IPS DF 4.7 (cell line): ENCODE measurements at regions not wholly inside any gene's neighbourhood (a gene's known extent, or its start where the extent isn't known, plus 50 kb on each side); places are given as distances from the start of the nearest gene placed in this dataset.
A peak's percentile ranks its signal among the peaks of the same experiment; 100 is the strongest.

Experiments
- DNase-seq: peaks from one replicate; pipeline ENCODE4 v3.0.0-alpha.2; 2013; ENCODE audit warnings: low spot score; ENCODE audit errors: extremely low read depth

DNA sequence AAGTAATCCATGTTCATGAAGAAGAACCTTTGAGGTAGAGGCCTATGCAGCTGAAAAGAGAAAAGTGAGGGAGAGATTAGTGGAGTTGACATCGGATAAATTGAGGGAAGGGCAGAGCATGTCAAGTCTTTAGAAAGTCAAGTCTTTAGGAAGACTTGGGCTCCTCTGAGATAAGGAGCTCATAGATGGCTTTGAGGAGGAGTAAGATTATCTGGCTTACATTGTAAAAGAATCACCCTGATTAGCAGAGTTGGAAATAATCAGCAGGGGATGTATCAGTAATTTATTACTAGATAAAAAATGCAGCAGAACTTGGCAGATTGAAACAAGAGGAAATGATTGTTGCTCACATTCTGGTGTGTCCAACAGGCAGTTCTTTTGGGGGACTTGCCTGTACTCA, 727.2 kb upstream of the WWC1 start:
- no peak for DNase-seq

DNA sequence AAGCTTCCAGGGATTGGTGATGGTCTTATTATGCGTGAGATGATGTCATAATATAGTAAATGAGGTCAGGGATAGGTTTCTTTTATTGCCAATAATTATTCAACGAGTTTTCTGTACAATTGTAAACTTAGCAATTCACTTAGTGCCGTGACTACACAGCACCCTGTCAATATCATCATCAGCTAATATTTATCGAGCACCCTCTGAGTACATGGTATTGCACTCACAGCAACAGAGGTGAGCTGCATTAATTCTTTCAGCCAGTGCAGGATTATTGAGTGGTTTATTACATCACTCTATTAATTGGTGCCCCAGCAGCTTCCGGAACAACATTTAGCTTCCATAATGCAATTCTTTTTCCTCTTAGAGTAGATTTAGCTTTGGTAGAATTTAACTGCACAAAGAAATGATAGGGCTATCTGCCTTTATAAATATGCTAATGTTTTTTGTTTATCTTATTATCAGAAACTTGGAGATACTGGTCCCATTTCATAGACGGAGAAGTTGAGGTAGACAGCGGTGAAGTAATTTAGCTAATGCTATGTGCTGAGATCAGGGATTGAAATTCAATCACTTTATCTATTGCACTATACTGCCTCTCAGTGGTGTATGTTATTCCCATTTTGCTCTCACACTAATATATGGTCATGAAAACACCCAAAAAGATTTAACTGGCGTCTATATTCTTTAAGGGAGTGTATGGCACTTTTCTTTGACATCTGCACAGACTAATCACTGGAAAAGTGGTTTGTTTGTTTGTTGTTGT, 726.1 kb upstream of the WWC1 start:
- no peak for DNase-seq

- no peak for DNase-seq
Measured at GRCh38 chr5:167570431-167570830, 721.0 kb upstream of the WWC1 start.

DNA sequence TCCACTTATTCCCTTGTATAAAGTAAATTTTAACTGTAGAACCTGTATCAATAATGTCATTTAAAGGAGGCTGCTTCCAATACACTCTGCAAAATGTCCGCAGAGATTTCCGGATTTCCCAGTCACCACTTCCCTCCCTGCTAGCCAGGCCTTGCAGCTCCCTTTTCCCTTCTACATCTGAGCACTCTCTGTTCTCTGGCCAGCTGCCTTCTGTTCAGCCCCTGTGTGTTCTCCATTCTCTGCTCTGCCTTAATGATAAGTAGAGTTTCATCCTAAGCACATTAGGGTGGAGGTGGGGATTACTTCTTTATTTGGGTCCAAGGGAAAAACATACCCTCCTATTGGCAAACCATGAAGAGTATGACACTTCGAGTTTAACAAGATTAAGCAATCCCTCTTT, 719.6 kb upstream of the WWC1 start:
- no peak for DNase-seq

DNA sequence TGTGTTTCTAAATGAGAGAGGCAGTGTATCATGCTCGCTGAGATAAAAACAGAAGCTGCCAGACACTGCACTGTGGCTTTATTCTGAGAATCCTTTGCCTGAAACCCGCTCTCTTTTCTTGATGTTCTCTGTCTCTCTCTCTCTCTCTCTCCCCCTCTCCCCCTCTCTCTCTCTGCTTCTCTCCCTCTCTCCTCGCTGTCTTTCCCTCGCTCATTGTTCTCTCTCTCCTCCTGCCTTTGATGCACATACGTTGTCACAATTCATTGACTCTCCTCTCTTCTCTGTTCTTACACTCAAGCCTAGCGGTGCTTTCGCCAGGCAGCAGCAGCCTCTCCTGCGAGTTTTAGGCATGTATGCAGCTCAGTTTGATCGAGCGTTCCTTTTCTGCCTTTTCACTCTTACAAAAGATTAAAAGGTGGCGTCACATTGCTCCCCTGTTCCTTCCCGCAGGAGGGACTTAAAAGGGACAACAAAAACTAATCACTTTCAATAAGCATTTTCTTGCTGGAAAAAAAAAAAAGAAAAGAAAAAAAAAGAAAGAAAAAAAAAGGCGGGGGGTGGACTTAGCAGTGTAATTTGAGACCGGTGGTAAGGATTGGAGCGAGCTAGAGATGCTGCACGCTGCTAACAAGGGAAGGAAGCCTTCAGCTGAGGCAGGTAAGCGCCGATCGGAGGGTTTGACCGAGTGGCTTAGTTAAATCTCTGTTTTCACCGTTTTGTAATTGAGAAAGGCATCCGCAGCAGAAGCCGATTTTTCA, 717.9 kb upstream of the WWC1 start:
- DNase-seq, result peak; percentile 71

DNA sequence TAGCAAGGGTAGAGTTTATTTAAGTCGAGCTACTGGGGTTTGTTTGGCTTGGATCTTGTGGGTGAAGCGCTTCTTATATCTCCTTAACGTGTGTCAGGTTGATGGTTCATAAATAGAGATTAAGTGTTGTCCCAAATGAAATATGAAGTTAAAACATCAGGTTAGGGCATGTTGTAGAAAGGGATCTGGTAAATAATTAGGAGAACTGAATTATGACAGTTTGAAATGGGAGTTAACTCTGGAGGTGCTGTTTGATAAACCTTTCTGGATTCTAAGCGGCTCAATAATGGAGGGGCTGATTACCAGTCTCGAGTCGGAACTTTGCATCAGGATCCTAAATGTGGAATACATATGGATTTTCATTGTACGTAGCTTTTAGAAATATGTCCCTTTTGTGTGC, 717.0 kb upstream of the WWC1 start:
- DNase-seq, result no peak

DNA sequence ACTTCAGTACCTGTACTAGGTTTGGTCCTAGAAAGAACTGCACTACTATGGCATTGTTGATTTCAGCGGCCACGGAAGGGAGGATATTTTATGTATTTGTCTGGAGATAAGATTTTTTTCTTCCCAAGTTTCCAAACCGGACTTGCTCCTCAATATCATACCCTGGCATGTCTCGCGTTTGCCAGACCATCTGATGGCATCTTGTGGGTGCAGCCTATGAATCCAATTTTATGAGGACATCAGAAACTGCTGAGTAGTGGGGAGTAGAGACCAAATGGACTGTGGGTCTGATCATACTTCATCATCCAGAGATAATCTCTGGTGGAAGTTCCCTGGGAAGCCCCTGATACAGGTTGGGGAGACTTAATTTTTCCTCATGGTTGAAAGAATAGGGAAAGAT, 716.1 kb upstream of the WWC1 start:
- DNase-seq, result no peak

DNA sequence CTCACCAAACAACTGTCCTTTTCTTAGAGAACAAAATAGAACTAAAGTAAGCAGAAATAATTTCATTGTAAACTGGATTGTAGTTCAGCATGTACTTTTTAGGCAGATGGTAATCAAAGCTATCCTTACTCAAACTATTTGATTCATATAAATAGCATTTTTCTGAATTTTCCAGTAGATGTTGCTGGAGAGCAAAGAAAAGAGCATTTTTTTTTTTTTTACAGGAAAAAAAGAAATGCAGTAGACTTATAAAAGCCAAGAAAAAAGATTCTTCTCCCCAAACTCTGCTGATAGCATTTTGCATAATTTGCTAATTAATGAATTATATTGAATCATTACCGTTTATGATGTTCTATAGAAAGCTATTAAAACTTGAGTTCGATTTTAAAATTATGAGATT, 715.3 kb upstream of the WWC1 start:
- DNase-seq, result no peak

GRCh38 chr5:167576897-167577296, 714.5 kb upstream of the WWC1 start:
- no peak for DNase-seq

DNA sequence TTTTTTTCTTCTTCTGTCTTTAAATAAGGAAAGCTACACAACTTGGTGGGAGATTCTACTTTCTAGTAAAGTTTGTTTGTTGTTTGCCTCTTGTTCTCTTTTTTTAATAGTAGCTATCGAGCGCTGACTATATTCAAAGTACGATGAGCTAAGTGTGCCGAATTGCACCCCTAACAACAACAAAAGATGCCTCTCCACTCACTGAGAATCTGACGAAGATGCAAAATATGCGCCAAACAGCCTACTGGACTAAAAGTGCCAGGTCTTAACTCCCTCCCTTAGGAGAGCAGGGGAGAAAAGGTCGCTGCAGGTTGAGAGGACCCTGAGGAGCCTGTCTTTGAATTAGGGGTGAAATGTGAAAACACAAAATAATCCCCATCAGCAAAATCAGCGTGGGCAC, 713.8 kb upstream of the WWC1 start:
- no peak for DNase-seq

- no peak for DNase-seq
Measured at GRCh38 chr5:167578977-167579692, 712.3 kb upstream of the WWC1 start.

DNA sequence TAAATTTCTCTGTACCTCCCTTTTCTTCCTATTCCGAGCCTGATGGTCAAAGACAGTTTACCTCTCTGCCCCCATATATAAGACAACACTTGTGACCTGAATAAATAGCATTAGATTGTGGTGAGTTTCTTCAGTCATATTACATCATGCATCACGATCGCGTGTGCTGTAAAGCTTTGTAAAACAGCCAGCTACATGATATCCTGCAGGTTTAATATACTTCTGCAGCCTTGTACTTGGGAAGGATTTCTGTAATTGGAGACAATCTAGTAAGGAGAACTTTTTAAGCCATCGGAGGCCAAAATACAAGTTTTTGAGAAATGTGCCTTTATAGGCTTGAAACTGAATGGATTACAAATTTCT, 711.8 kb upstream of the WWC1 start:
- DNase-seq, result no peak

DNA sequence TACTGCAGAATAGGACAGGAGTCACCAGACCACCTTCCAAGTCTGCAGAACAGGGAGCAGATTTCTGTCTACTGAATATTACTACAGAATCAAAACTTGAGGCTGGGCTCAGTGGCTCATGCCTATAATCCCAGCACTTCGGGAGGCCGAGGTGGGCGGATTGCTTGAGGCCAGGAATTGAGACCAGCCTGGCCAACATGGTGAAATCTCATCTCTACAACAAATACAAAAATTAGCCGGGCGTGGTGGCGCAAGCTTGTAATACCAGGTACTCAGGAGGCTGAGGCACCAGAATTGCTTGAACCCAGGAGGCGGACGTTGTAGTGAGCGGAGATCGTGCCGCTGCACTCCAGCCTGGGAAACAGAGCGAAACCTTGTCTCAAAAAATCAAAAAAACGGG, 710.8 kb upstream of the WWC1 start:
- DNase-seq, result no peak

DNA sequence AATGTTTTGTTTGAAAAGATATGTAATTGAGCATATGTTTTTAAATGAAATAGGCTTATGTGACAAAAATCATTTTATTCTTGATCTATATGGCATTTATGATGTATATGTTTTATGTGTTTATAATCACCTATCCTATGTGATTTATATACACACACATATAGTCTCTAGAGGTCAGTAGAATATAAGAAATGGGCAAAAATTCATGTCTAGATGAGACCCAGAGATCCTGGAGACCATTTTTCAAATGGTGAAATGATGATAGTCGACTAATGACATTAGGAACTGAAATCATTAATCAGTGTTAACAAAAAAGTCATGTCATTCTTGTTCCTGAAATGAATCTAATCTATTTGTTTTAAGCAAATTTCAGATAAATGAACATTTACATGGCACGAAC, 709.2 kb upstream of the WWC1 start:
- no peak for DNase-seq

DNA sequence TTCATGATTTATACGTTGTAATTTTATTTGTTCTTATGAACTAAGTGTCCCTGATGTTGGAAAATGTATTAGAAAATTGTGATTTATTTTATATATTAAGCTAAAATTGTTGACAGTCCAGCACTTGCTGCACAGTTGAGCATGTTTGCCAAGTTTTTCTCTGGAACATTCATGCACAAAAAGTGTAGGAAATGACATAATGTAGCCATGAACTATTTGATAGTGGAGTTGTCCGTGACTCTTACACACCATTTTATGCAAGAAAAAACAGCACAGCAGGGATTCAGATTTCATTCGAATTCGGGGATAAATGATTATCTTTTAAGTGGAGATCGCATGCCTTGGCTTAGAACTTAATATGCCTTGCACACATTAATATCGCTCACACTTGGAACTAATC, 708.6 kb upstream of the WWC1 start:
- DNase-seq, result no peak

- DNase-seq, result no peak
Measured at GRCh38 chr5:167585184-167585583, 706.3 kb upstream of the WWC1 start.

DNA sequence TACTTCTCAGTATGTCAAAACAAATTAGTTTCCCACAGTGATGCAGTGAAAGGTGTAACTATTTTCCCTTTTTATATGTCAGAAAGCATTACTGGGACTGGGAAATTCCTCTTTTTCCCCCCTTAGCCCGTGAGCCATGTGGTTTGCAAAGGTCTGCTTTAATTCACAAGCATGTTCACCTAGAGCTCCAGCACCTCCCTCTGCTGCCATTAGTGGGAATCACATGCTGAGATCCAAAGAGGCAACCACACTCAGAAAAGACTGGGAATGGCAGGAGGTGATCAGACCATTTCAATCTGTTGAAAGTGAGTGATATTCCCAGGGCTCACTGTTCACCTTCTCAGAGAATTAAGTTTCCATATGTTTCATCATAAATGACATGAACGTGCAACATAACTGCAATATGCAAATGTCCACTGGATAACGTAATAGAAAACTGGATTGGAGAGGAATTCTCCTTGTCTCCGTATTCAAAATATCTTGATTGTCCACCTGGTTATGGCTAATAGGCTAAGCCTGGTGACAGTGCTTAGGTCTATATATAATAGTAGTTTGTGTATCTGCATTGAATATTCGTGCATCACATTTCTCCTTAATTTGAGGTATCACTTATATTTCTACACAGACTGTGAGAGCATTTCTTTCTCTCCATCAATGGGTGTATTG, 703.5 kb upstream of the WWC1 start:
- no peak for DNase-seq

DNA sequence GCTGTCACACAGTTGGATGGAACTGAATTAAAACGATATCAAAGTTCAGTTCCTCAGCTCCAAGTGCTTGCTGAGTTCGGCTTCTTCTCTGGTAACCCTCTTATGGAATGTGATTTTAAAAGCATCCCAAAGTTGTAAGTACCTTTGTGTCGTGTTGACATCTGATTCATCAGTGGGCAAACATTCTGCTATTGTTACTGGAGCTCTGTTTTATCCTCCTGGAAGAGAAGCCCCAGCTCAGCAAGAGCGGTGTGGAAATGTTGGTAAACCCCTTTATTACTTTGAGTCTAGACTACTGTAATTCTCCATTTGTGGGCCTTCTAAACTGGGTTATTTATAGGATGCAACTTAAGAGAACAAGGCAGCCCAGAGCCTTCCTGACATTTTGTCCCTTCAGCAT, 699.3 kb upstream of the WWC1 start:
- DNase-seq, result no peak

GRCh38 chr5:167593329-167594060, 698.0 kb upstream of the WWC1 start:
- DNase-seq, result no peak

DNA sequence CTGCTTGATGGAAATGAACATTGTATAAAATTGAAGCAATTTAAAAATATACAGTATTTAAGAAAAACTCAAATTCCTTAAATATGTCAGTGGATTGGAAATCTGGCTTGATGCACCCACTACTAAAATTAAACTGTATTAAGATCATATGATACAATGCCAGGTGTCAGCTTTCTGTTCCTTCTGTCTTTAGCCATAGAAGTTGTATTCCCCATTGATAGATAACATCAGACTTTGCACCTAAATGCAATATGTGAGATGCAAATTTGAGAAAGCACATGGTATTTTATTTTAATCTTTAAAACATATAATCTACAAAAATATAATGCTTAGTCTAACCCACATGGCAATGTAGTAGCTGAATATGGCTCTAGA, 697.4 kb upstream of the WWC1 start:
- no peak for DNase-seq

GRCh38 chr5:167594750-167595149, 696.7 kb upstream of the WWC1 start:
- no peak for DNase-seq
